SJSA1 (cell line): ENCODE measurements at regions not wholly inside any gene's neighbourhood (a gene's known extent, or its start where the extent isn't known, plus 50 kb on each side); places are given as distances from the start of the nearest gene placed in this dataset.

ENCODE experiments used
- DNase-seq, 2 experiments: peaks; one replicate each; pipeline ENCODE4 v3.0.0-alpha.2; 2015 to 2020; ENCODE audit warnings: low spot score in 2 of 2, low read depth in 1 of 2
- H3K27ac ChIP-seq: fragments of 250-450 bp; sonication (Bioruptor Pico); 2 replicates; pipeline ENCODE4 v1.5.1; 2020; ENCODE audit warnings: mild to moderate bottlenecking, moderate library complexity
- H3K27me3 ChIP-seq: fragments of 250-450 bp; sonication (Bioruptor Pico); replicated peaks from 2 replicates; pipeline ENCODE4 v1.5.1; 2020; ENCODE audit warnings: mild to moderate bottlenecking, moderate library complexity
- H3K36me3 ChIP-seq: fragments of 250-450 bp; sonication (Bioruptor Pico); 2 replicates; pipeline ENCODE4 v1.5.1; 2020; ENCODE audit warnings: mild to moderate bottlenecking
- H3K4me1 ChIP-seq: fragments of 250-450 bp; sonication (Bioruptor Pico); replicated peaks from 2 replicates; pipeline ENCODE4 v1.6.1; 2021; ENCODE audit warnings: mild to moderate bottlenecking
- H3K4me3 ChIP-seq: fragments of 250-450 bp; sonication (Bioruptor Pico); 2 replicates; pipeline ENCODE4 v1.5.1; 2020; ENCODE audit warnings: mild to moderate bottlenecking
- H3K9me3 ChIP-seq: fragments of 250-450 bp; sonication (Bioruptor Pico); replicated peaks from 2 replicates; pipeline ENCODE4 v1.5.1; 2020; ENCODE audit warnings: mild to moderate bottlenecking

DNA sequence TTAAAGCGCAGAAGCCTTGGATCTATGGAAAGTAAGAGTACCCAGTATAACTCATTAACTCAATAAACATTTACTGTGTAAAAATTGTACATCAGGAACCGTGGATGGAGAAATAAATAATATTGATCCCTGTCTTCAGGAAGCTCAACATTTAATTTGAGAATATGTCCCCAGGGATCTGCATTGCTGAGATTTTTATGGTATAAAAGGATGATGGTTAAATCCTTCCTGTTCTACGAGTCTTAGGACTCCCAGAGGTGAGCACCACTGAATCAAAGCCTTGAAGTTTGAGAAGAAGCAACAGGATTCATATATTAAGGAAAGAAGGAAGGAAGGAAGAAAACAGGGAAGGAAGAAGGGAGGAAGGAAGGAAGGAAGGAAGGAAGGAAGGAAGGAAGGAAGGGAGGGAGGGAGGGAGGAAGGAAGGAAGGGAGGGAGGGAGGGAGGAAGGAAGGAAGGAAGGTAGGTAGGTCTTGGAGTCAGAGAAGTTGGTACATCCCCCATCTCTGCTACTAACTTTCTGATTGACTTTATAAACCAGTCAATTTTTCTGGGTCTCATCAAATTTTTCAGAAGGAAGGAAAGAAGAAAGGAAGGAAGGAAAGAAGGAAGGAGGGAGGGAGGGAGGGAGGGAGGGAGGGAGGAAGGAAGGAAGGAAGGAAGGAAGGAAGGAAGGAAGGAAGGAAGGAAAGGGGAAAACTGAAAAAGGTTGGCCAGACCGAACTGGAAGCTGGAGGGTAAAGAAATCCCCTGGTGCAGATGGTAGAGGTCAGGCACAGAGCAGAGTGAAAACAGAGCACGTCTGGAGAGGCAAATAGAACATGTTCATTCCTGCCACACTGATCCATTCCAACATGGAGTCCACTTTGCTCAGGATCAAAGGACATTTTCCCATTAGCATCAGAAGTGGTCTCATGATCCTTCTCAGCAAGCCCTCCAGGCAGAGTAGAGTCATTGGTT lies 422.2 kb upstream of the CDH11 start:
- Histone ChIP-seq H3K27ac (no peak overlapping the region), H3K9me3 (no peaks in the 10 kb centered on the region), H3K4me3 (no peak overlapping the region), H3K27me3 (no peaks in the 10 kb centered on the region), H3K4me1 (peaks cover 32% of the 10 kb centered on the region), H3K36me3 (no peaks in the 10 kb centered on the region)
- no peak for DNase-seq

GRCh38 chr16:65541646-65542045 lies 419.8 kb upstream of the CDH11 start:
- Histone ChIP-seq H3K36me3 (no peaks in the 10 kb centered on the region), H3K9me3 (no peaks in the 10 kb centered on the region), H3K27ac (no peak overlapping the region), H3K4me3 (no peak overlapping the region), H3K27me3 (no peaks in the 10 kb centered on the region), H3K4me1 (peaks cover 9% of the 10 kb centered on the region)
- no peak for DNase-seq

- Histone ChIP-seq H3K4me3 (no peak overlapping the region), H3K4me1 (peaks cover 2% of the 10 kb centered on the region), H3K9me3 (no peaks in the 10 kb centered on the region), H3K36me3 (no peaks in the 10 kb centered on the region), H3K27ac (no peak overlapping the region), H3K27me3 (no peaks in the 10 kb centered on the region)
- no peak for DNase-seq
Observed at GRCh38 chr16:65540901-65541300, 419.0 kb upstream of the CDH11 start.

DNA sequence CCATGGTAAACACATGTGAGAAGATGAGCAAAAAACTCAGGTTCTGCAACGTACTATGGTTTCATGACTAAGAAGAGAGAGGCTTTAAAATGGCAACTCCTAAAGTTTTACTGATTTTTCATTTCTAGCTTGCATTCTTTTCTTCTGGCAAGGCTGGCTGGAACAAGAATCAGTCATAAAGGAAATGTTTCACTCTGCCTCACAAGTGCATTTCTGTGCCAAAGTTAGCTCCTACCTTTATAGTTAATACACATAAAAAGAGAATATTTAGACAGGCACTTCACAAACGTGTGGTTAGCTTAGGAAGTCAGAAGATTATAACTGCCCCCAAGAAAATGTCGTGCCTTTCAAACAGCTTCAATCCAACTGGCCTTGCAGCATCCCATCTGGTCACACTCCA lies 417.1 kb upstream of the CDH11 start:
- no peak for DNase-seq
- Histone ChIP-seq H3K4me3 (no peak overlapping the region), H3K4me1 (peaks cover 10% of the 10 kb centered on the region), H3K9me3 (no peaks in the 10 kb centered on the region), H3K27me3 (no peaks in the 10 kb centered on the region), H3K36me3 (no peaks in the 10 kb centered on the region), H3K27ac (no peak overlapping the region)

- no peak overlapping the region for H3K4me3 ChIP-seq
- DNase-seq: no peak
- no peaks in the 10 kb centered on the region for H3K9me3 ChIP-seq
- no peaks in the 10 kb centered on the region for H3K27me3 ChIP-seq
- H3K4me1 ChIP-seq: peaks cover 22% of the 10 kb centered on the region
- H3K27ac ChIP-seq: no peak overlapping the region
- no peaks in the 10 kb centered on the region for H3K36me3 ChIP-seq
Observed at GRCh38 chr16:65537336-65537735, 415.5 kb upstream of the CDH11 start.

DNA sequence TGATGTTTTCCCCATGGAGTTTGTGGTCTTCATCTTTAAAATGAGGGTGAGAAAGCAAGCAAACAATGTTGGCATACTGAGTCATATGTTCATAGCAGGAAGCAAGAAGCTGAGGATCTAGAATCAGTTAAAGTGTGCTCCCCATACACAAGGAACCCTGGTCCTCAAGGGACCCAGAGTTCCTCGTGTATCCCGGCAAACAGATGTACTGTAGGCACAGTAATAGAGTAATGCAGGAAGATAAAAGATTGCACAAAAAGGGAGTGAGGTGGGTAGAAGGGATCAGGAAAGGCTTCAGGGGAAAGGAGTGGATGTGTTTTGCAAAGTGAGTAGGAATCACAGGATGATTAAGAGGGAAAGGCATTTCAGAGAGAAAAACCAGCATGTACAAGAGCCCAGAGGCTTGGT lies 412.3 kb upstream of the CDH11 start:
- H3K4me3 ChIP-seq: no peak overlapping the region
- H3K9me3 ChIP-seq: no peaks in the 10 kb centered on the region
- peak in 1 of 2 experiments; percentile 58 for DNase-seq
- H3K4me1 ChIP-seq: peaks cover 35% of the 10 kb centered on the region
- no peak overlapping the region; the same call in 1 of the 2 replicates for H3K27ac ChIP-seq
- no peaks in the 10 kb centered on the region for H3K36me3 ChIP-seq
- H3K27me3 ChIP-seq: no peaks in the 10 kb centered on the region

GRCh38 chr16:65532846-65533245 lies 411.0 kb upstream of the CDH11 start:
- Histone ChIP-seq H3K36me3 (no peaks in the 10 kb centered on the region), H3K9me3 (no peaks in the 10 kb centered on the region), H3K27me3 (no peaks in the 10 kb centered on the region), H3K4me3 (no peak overlapping the region), H3K27ac (no peak overlapping the region; the same call in 1 of the 2 replicates), H3K4me1 (peaks cover 35% of the 10 kb centered on the region)
- no peak for DNase-seq

GRCh38 chr16:65532258-65532657 lies 410.4 kb upstream of the CDH11 start:
- no peaks in the 10 kb centered on the region for H3K9me3 ChIP-seq
- H3K27me3 ChIP-seq: no peaks in the 10 kb centered on the region
- peak overlapping the region; percentile 29 for H3K27ac ChIP-seq
- peak in 1 of 2 experiments; percentile 41 for DNase-seq
- H3K4me3 ChIP-seq: peak overlapping the region; percentile 2; the same call in 1 of the 2 replicates
- H3K36me3 ChIP-seq: no peaks in the 10 kb centered on the region
- peaks cover 35% of the 10 kb centered on the region for H3K4me1 ChIP-seq

GRCh38 chr16:65531475-65531874 lies 409.6 kb upstream of the CDH11 start:
- Histone ChIP-seq H3K36me3 (no peaks in the 10 kb centered on the region), H3K27me3 (no peaks in the 10 kb centered on the region), H3K4me1 (peaks cover 35% of the 10 kb centered on the region), H3K9me3 (no peaks in the 10 kb centered on the region), H3K4me3 (no peak overlapping the region), H3K27ac (peak overlapping the region; percentile 29; the same call in 1 of the 2 replicates)
- DNase-seq: peak in 1 of 2 experiments; percentile 61

DNA sequence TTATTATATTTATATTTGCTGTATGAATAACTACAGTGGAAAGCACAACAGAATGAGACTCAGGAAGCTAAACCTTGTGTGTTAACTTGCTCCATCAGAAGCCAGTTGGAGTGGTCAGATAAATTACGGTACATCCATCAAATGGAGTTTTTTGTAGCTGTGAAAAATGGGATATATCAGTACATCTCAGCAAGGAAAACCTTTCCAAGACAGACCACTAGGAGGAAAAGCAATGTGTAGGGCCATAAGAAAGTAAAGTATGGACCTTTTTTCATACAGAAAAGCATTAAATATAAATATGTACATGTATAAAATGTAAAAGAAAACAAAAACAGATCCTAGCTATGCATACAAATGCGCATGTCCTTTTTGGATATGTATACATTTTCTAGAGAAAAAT lies 403.8 kb upstream of the CDH11 start:
- peak in 1 of 2 experiments; percentile 32 for DNase-seq
- H3K27ac ChIP-seq: peak overlapping the region; percentile 74
- no peak overlapping the region for H3K4me3 ChIP-seq
- no peaks in the 10 kb centered on the region for H3K27me3 ChIP-seq
- H3K36me3 ChIP-seq: no peaks in the 10 kb centered on the region
- peaks cover 53% of the 10 kb centered on the region for H3K4me1 ChIP-seq
- H3K9me3 ChIP-seq: no peaks in the 10 kb centered on the region

GRCh38 chr16:65524997-65525396 lies 403.1 kb upstream of the CDH11 start:
- Histone ChIP-seq H3K4me3 (no peak overlapping the region), H3K27me3 (no peaks in the 10 kb centered on the region), H3K4me1 (peaks cover 53% of the 10 kb centered on the region), H3K36me3 (no peaks in the 10 kb centered on the region), H3K27ac (peak overlapping the region; percentile 96), H3K9me3 (no peaks in the 10 kb centered on the region)
- peak; percentile 96 to 98 for DNase-seq

DNA sequence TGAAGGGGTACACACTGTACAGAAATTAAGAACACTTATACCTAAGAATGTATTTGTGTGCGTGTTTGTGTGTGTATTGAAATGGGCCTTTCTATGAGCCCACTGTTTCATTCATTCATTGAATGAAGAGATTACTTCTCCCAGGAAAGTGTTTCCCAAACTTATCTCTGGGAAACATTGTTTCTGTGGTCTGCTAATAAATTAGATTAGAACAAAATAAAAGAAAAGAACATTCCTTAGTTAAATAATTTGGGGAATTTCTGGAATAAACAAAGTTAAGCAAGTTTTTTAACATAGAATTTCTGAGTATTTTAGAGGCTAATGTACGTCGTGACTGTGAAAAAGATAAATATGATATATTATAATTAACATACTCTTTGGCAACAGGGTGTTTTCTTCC lies 402.4 kb upstream of the CDH11 start:
- peak in 1 of 2 experiments; percentile 60 for DNase-seq

DNA sequence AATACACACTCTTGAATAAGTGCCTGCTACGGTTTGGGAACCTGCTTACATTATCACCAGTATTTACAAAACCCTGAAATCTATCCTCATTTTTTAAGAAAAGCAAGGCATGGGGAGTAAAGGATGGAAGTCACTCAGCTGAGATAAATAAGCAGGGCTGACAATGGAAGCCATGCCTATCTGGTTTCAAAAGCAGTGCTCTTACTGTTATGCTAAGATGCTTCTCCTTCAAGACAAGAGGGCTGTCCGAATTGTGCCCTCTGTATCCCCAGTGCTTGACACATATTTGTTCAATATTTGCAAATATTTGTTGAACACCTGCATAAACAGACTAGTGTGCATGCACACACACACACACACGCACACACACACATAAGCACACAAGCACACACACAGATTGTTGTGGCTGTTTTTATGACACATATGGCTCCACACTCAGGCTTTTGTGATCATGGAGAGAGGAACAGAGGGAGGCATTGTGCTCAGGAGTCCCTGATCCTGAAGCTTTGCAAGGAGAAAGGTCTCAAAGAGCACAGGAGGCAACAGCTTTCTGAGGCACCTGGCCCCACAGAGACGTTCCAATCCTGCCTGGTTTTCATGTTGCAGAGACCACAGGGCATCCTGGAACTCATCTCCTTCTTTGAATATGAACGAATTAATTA lies 401.6 kb upstream of the CDH11 start:
- H3K27ac ChIP-seq: peak overlapping the region; percentile 96
- peaks cover 53% of the 10 kb centered on the region for H3K4me1 ChIP-seq
- H3K4me3 ChIP-seq: no peak overlapping the region
- no peak for DNase-seq
- H3K27me3 ChIP-seq: no peaks in the 10 kb centered on the region
- no peaks in the 10 kb centered on the region for H3K36me3 ChIP-seq
- no peaks in the 10 kb centered on the region for H3K9me3 ChIP-seq

More for the DNA sequence above, 402.4 kb upstream of the CDH11 start:
- H3K27ac ChIP-seq: peak overlapping the region; percentile 96
- H3K4me1 ChIP-seq: peaks cover 53% of the 10 kb centered on the region
- no peaks in the 10 kb centered on the region for H3K36me3 ChIP-seq
- no peaks in the 10 kb centered on the region for H3K9me3 ChIP-seq
- no peaks in the 10 kb centered on the region for H3K27me3 ChIP-seq
- no peak overlapping the region for H3K4me3 ChIP-seq

DNA sequence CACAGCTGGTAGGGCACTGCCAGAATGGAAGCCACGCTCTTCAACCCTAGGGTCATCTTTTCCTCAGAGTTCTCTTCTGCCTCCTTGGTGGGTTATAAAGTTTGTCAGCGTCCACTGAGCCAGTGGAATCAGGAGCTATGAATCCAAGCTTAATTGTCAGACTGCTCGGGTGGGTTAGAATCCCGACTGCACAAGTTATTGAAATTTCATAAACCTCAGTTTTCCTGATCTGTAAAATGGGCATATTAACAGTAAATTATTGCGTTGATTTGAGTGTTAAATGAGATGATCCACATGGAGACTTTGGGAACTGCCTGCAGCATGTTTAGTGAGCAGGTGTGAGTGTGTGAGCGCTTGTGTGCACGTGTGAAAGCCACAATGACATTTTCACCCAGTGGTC lies 400.5 kb upstream of the CDH11 start:
- Histone ChIP-seq H3K27me3 (no peaks in the 10 kb centered on the region), H3K4me3 (no peak overlapping the region), H3K36me3 (no peaks in the 10 kb centered on the region), H3K9me3 (no peaks in the 10 kb centered on the region), H3K27ac (peak overlapping the region; percentile 41), H3K4me1 (peaks cover 53% of the 10 kb centered on the region)
- no peak for DNase-seq
